ENCODE measurements at regions not wholly inside any gene's neighbourhood (a gene's known extent, or its start where the extent isn't known, plus 50 kb on each side); places are given as distances from the start of the nearest gene placed in this dataset.

- no peak for FAIRE-seq
Measured at GRCh38 chr6:139853302-139853992, 479.0 kb upstream of the CITED2 start.

DNA sequence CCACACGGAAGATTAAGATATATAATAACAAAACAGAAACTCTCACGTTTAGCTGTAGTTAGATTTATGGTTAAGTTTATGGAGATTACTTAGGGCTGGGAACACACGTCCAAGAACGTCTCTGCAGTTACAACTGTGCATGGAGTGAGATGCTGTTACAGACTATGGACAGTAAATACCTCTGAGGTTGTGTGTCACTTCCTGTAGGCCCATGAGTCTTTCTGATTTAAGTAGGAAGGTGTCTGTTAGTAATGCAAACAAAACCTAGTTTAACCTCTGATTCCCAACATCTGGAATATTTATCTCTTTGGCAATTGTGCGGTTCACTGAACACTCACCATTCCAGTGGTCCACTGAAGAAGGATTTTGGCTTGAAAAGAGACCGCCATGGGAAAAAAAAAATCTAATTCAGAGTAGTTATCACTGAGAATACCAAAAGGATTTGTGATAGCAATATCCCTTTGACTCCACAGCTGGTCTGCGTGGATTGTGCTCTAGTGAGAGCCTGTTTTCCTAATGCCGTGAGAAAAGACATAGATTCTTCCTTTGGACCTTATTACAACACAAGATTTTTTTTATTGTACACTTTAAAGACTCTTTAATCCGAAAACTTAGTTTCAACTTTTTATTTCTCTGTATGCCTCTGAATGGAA lies 478.2 kb upstream of the CITED2 start:
- no peak for FAIRE-seq

GRCh38 chr6:139852067-139852466 lies 477.6 kb upstream of the CITED2 start:
- FAIRE-seq = no peak

DNA sequence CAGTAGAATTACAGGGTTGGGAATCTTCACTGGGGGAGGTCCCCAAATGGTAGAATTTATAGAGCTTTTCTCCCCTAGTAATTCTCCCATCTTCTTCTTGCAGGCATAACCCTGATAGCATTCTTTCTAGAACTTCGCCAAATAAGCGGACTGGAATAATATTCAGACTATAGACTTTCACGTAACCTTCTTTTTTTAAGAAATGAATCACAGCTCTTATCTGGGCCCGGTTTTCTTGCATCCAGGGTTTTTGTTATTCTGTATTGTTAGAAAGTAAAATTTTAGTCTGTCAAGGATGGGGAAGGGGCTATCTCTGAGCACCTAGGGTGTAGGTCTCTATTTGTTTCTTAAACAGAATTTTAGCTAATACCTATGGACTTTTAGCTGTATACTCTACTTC lies 476.8 kb upstream of the CITED2 start:
- no peak for FAIRE-seq

GRCh38 chr6:139850512-139850911 lies 476.1 kb upstream of the CITED2 start:
- FAIRE-seq = no peak

- FAIRE-seq = no peak
Measured at GRCh38 chr6:139847457-139847813, 473.0 kb upstream of the CITED2 start.

- FAIRE-seq = no peak
Measured at GRCh38 chr6:139846538-139847456, 472.3 kb upstream of the CITED2 start.

- FAIRE-seq = no peak
Measured at GRCh38 chr6:139844907-139845306, 470.5 kb upstream of the CITED2 start.

DNA sequence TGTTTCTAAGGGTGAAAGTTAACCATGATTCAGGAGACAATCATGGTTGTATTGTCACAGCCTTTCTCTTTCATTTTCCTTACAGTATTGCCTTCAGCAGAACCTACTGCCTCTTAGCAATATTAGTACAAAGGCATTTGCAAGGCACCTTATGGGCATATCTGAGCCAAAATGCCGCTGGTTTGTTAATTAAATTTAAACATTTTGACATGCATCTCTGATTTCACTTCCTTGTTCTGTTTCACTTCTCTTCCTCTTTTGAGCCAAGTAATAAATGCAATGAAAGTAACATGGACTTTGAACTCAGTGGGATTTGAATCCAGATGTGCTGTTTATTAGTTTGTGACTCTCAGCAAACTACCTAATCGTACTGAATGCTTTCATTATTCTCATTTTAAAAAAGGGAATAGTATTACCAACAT lies 467.4 kb upstream of the CITED2 start:
- no peak for FAIRE-seq

DNA sequence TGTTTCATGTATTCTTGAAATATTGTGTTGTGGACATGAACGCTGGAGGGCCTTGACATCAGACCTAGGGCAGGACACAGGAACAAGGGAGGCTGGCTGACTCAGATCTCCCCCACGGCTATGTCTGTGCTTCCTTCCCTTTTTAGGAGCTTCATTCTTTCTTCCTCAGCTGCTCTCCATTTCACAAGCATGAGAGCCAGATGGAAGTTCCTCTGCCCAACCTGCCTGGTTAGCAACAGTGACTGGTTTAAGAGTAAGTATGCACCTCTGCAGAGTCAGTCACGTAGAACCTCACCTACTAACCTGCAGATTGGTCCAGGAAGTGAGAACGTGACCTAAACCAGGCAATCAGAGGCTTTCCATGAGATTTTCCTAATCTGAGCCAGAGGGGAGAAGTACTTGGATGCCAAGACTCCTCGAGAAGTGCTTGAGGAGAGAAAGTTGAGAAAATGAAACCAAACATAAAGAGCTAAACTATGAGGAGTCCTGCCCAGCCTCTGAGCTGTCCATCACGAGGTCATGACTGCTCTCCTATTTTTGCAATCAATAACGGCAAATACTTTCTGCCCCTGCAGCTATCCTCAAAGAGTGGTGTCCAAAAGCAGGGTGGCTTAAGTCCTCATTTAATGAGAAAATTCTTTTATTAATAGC lies 465.2 kb upstream of the CITED2 start:
- FAIRE-seq = no peak

GRCh38 chr6:139834232-139834631 lies 459.8 kb upstream of the CITED2 start:
- FAIRE-seq = no peak

DNA sequence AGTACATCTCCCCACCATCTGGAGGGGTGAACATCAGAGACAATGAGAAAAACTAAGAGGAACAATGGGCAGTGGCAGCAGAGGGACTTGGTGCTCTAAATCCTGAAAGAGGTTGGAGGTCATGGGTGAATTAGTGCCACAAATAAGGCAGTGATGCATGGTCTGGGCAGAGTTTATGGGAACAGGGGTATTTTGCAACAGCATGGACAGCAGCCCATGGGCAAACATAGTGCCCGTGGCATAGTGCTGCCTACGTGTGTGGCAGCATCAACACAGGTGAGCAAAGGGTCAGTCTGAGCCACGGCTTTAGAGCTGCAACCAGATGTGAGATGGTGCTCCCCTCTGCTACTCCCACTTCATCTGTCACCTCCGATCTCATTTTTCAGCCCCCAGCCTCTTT lies 459.1 kb upstream of the CITED2 start:
- no peak for FAIRE-seq

DNA sequence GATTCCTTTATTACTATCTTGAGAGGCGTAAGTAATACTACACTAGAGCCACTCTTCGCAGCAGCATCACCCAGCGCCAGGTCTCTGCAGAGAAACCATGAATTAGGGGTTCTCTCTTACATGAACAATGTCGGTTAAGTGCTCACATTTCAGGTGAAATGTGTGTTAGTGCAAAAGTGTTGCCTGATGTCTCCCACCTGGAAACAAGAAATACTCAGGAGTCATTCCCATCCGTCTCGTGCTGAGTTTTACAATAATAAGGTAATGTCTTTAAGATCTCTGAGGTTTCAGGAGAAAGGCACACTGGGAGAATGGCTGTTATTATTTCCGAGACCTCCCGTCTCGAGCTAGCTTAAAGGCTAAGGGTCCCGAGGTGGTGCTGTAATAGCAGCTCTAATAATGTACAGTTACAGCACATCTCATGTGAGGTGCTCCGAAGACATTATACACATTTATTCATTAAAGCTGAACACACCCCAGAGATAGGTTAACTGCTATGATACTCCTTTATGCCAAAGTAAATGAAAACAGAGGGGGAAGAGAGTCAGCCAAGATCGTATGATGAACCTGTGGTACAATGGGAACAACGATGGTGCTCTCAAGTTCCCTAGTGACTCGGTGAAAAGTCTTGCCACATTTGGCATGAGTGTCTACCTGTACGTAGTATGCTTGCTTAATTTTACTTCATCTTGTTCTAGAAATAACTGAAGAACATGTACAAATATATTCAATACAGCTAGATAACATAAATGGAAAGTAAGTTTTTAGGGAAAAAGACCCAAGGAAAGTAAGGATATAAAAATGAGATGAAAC lies 458.3 kb upstream of the CITED2 start:
- FAIRE-seq = no peak

GRCh38 chr6:139829576-139829975 lies 455.1 kb upstream of the CITED2 start:
- FAIRE-seq = no peak

DNA sequence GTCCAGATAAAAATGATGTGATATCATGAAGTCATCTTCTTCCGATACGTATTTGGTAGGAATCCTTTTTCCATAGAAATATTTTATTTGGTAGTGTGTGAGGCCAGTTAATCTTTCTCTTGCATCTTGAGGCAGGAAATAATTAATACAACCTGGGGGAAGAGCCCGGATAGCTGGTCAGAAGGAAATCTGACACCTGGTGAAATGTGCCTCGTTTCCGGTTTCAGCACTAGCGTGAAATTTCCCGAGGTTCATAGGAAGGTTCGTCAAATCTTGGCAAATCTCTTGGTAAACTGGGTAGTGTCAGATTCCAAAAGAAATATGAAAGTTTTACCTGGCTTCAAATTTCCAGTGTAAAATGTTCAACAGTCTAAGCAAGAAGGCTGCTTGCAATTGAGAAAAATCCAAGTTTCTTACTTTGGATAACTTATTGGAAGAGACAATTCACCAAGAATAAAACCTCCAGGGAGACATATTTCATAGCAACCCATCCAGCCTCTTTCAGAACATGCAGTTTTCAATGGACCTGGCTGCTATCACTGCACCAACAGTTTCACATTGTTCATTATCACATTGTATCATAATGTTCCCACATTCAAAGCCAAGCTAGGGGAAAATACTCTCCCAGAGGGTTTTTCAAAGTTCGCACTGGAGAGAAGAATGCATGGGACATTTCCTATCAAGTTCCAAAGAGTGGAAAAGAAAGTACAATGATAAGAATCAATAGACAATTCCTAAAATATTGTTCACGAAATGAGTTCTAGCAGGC lies 454.5 kb upstream of the CITED2 start:
- no peak for FAIRE-seq

- FAIRE-seq = no peak
Measured at GRCh38 chr6:139825935-139826374, 451.5 kb upstream of the CITED2 start.

- FAIRE-seq = no peak
Measured at GRCh38 chr6:139824864-139825263, 450.4 kb upstream of the CITED2 start.

GRCh38 chr6:139823808-139824126 lies 449.3 kb upstream of the CITED2 start:
- FAIRE-seq = no peak

DNA sequence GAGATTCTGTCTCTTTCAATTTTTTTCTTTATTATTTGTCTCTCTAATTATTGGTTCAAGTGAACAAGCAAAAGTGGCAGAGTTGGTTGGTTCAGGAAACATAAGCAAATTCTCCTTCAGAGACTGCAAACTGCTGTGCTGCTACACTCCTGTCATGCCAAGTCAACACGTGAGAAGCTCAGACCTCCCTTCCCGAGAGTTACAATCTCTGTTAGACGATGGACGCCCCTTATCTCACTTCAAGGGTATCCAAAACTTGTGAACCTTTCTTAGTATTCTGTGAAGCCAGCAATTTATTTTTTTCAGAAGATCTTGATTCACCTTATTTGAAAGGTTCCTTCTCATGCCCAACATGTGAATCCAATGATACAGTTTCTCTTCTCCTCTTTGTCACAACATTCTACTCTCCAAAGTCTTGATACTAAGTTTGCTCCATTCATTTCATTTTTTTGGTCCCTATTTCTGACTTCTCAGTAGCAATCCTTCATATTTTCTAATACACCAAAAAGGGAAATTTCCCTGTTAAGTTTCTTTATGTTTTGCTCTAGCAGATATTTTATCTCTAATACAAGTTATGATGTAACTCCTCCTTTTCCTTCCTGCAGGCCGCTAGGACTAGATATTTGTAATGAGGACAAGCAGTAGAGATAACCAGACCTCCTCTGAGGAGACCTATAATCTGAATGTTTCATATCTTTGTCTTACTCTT lies 448.8 kb upstream of the CITED2 start:
- no peak for FAIRE-seq

DNA sequence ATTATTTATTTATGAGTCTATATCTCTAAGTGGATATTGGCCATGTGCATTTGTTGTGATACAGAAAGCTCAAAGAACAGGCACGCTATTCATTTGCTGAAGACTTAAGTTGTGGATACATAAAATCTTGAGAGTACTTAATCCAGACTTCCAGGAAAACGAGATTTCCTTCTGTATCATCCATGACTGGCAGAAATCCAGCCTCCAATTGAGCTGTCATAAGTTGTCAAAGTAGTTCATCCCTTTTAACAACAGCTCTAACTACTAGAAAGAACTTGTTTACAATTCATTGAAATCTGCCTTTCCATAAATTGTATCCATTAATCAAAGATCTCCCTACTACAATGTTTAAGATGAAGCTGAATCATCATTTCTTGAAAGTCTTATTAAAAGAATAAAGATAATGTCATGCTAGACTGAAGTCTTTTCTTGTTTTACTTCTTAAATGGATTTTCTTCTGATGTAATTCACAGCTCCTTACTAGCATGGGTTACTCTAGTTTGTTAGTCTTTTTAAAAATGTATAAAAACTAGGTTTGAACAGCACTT lies 447.3 kb upstream of the CITED2 start:
- no peak for FAIRE-seq

GRCh38 chr6:139820210-139820609 lies 445.8 kb upstream of the CITED2 start:
- no peak for FAIRE-seq
